ENCODE measurements at regions not wholly inside any gene's neighbourhood (a gene's known extent, or its start where the extent isn't known, plus 50 kb on each side); places are given as distances from the start of the nearest gene placed in this dataset.

DNA sequence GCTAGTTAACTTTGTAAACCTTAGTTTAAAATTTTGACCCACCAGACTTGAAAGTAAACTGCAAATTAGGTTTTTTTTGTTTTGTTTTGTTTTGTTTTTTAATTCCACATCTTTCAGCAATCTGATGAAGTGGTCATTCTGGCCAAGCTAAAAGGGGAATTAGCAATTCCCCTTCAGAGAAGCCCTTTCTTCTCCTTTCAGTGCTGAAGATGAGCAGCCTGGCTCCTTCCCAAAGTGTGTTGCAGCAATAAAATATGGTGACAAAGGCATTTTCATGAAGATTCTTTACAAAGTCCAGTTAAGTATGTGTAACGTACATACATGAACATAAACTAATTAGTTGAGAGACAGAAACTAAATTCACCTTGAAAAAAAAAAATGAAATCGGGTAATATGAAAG lies 380.1 kb downstream of the NOVA1 start:
- TF ChIP-seq, protein P1, sequence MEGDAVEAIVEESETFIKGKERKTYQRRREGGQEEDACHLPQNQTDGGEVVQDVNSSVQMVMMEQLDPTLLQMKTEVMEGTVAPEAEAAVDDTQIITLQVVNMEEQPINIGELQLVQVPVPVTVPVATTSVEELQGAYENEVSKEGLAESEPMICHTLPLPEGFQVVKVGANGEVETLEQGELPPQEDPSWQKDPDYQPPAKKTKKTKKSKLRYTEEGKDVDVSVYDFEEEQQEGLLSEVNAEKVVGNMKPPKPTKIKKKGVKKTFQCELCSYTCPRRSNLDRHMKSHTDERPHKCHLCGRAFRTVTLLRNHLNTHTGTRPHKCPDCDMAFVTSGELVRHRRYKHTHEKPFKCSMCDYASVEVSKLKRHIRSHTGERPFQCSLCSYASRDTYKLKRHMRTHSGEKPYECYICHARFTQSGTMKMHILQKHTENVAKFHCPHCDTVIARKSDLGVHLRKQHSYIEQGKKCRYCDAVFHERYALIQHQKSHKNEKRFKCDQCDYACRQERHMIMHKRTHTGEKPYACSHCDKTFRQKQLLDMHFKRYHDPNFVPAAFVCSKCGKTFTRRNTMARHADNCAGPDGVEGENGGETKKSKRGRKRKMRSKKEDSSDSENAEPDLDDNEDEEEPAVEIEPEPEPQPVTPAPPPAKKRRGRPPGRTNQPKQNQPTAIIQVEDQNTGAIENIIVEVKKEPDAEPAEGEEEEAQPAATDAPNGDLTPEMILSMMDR (IDR thresholded peaks at IDR 0.05), result no peak
- TF ChIP-seq EP300 (IDR thresholded peaks at IDR 0.05) (no peak), POLR2A (IDR thresholded peaks at IDR 0.05) (no peak)

Data from ovary (tissue), 3 donors.